Keratinocyte (primary cell): ENCODE measurements at regions not wholly inside any gene's neighbourhood (a gene's known extent, or its start where the extent isn't known, plus 50 kb on each side); places are given as distances from the start of the nearest gene placed in this dataset.
"Not testable (repeated sequence)": the region's sequence is repeated elsewhere in the genome, so short reads cannot be mapped to it uniquely, and the experiment has no call there.

Experiments used
- DNase-seq: peaks from one replicate; pipeline ENCODE4 v3.0.0-alpha.2; 2011; ENCODE audit warnings: low read depth, missing footprints, low spot score
- FAIRE-seq: peaks from 2 replicates; lab custom pipeline; 2011; peaks lifted over from hg19 to GRCh38; lab: Jason Lieb, UNC
- H2AFZ ChIP-seq: 2 replicates; pipeline ENCODE4 v1.6.0; 2012; ENCODE audit warnings: low read length, control low read depth, inconsistent platforms; ENCODE audit not compliant: control insufficient read depth
- H3K27ac ChIP-seq: 2 replicates; pipeline ENCODE4 v1.5.1; 2011; ENCODE audit warnings: low read length; ENCODE audit not compliant: control insufficient read depth, insufficient read depth
- H3K27me3 ChIP-seq: 3 replicates; pipeline ENCODE4 v1.6.0; 2011; ENCODE audit warnings: low read length; ENCODE audit not compliant: control insufficient read depth, insufficient read depth; ENCODE audit errors: extremely low read depth
- H3K36me3 ChIP-seq, 2 experiments: 2 replicates in 1 of 2; 3 replicates in 1 of 2; pipeline ENCODE4 v1.5.1; 2011; ENCODE audit warnings: low read length in 2 of 2, mild to moderate bottlenecking in 1 of 2; ENCODE audit not compliant: control insufficient read depth in 2 of 2, insufficient read depth in 2 of 2; ENCODE audit errors: extremely low read depth in 1 of 2
- H3K4me1 ChIP-seq: 3 replicates; pipeline ENCODE4 v1.5.1; 2011; ENCODE audit warnings: low read length; ENCODE audit not compliant: control insufficient read depth, insufficient read depth; ENCODE audit errors: extremely low read depth
- H3K4me2 ChIP-seq: 3 replicates; pipeline ENCODE4 v1.6.0; 2011; ENCODE audit warnings: low read depth, low read length; ENCODE audit not compliant: control insufficient read depth, insufficient read depth; ENCODE audit errors: extremely low read depth
- H3K4me3 ChIP-seq, 3 experiments: fragments of 200-600 bp in 1 of 3; sonication (generic) in 1 of 3; 2 replicates in 2 of 3; 3 replicates in 1 of 3; pipeline ENCODE4 v1.5.1; 2011 to 2016; ENCODE audit warnings: low read length in 3 of 3, mild to moderate bottlenecking in 3 of 3, control low read depth in 2 of 3, inconsistent platforms in 1 of 3, low read depth in 1 of 3, mixed read lengths in 1 of 3, mixed run types in 1 of 3, moderate library complexity in 1 of 3; ENCODE audit not compliant: control insufficient read depth in 2 of 3, insufficient read depth in 2 of 3; ENCODE audit errors: extremely low read depth in 1 of 3
- H3K79me2 ChIP-seq: 2 replicates; pipeline ENCODE4 v1.6.0; 2012; ENCODE audit warnings: low read length; ENCODE audit not compliant: control insufficient read depth, insufficient read depth
- H3K9ac ChIP-seq: 3 replicates; pipeline ENCODE4 v1.6.0; 2011; ENCODE audit warnings: low read length; ENCODE audit not compliant: control insufficient read depth, insufficient read depth; ENCODE audit errors: extremely low read depth
- H3K9me1 ChIP-seq: 3 replicates; pipeline ENCODE4 v1.6.0; 2011; ENCODE audit warnings: low read length; ENCODE audit not compliant: control insufficient read depth, insufficient read depth; ENCODE audit errors: extremely low read depth
- H3K9me3 ChIP-seq: 2 replicates; pipeline ENCODE4 v1.5.1; 2012; ENCODE audit warnings: low read depth, low read length; ENCODE audit not compliant: control insufficient read depth
- H4K20me1 ChIP-seq: 3 replicates; pipeline ENCODE4 v1.6.0; 2011; ENCODE audit warnings: low read length; ENCODE audit not compliant: control insufficient read depth, insufficient read depth; ENCODE audit errors: extremely low read depth
- CTCF ChIP-seq, 3 experiments: IDR thresholded peaks in 1 of 3; conservative IDR thresholded peaks in 1 of 3; optimal IDR thresholded peaks in 1 of 3; 2 replicates in 2 of 3; 3 replicates in 1 of 3; pipeline versions ENCODE3 to v1.5.1; 2011; ENCODE audit warnings: low read length in 3 of 3, mild to moderate bottlenecking in 3 of 3, moderate library complexity in 2 of 3, control low read depth in 1 of 3, inconsistent platforms in 1 of 3; ENCODE audit not compliant: insufficient read depth in 2 of 3; ENCODE audit errors: extremely low read depth in 1 of 3
- EZH2 ChIP-seq: IDR thresholded peaks from one replicate; pipeline ENCODE4 v1.6.1; 2012; ENCODE audit warnings: inconsistent platforms, mild to moderate bottlenecking, low read length, moderate library complexity
- dilution Hi-C: fragments of 300-500 bp; cut with MboI; formaldehyde crosslinking; loops from one replicate; pipeline ENCODE4 v1.7.0; 2020; ENCODE audit warnings: low sequenced_read_pairs; ENCODE audit not compliant: extremely low pct_ligation_motif_present

- no peak overlapping the region for H3K27ac ChIP-seq
- no peaks in the 10 kb centered on the region for H3K27me3 ChIP-seq
- H3K9ac ChIP-seq = no peak overlapping the region
- no peaks in the 10 kb centered on the region for H3K9me3 ChIP-seq
- H3K4me3 ChIP-seq = no peak overlapping the region
- DNase-seq (no peak), FAIRE-seq (no peak)
- no peaks in the 10 kb centered on the region for H3K9me1 ChIP-seq
- no peak overlapping the region for H2AFZ ChIP-seq
- H3K4me1 ChIP-seq = no peaks in the 10 kb centered on the region
- no peaks in the 10 kb centered on the region for H4K20me1 ChIP-seq
- dilution Hi-C loops = no loop called here
- no peaks in the 10 kb centered on the region for H3K79me2 ChIP-seq
- no peaks in the 10 kb centered on the region for H3K36me3 ChIP-seq
- TF ChIP-seq EZH2 (no peak), CTCF (optimal IDR thresholded peaks at IDR 0.05 in 1 of 3, IDR thresholded peaks at IDR 0.05 in 1 of 3, conservative IDR thresholded peaks at IDR 0.05 in 1 of 3; ENCODE audit: extremely low read depth in 1 of 3, insufficient read depth in 2 of 3, low read length in 3 of 3) (no peak)
- H3K4me2 ChIP-seq = no peak overlapping the region
Measured at GRCh38 chr9:12318732-12319685, 374.2 kb upstream of the TYRP1 start.

- Histone ChIP-seq H3K9ac (no peak overlapping the region), H3K4me3 (no peak overlapping the region), H3K27me3 (no peaks in the 10 kb centered on the region), H4K20me1 (no peaks in the 10 kb centered on the region), H3K9me1 (no peaks in the 10 kb centered on the region), H2AFZ (no peak overlapping the region), H3K9me3 (no peaks in the 10 kb centered on the region), H3K79me2 (no peaks in the 10 kb centered on the region), H3K27ac (no peak overlapping the region), H3K36me3 (no peaks in the 10 kb centered on the region), H3K4me2 (no peak overlapping the region), H3K4me1 (no peaks in the 10 kb centered on the region)
- no peak for TF ChIP-seq EZH2
- TF ChIP-seq CTCF (optimal IDR thresholded peaks at IDR 0.05 in 1 of 3, IDR thresholded peaks at IDR 0.05 in 1 of 3, conservative IDR thresholded peaks at IDR 0.05 in 1 of 3; ENCODE audit: extremely low read depth in 1 of 3, insufficient read depth in 2 of 3, low read length in 3 of 3) = no peak
- dilution Hi-C loops = no loop called here
- FAIRE-seq (no peak), DNase-seq (no peak)
Measured at GRCh38 chr9:12329623-12329985, 363.6 kb upstream of the TYRP1 start.

GRCh38 chr9:12333966-12334365 is 359.2 kb upstream of the TYRP1 start:
- H4K20me1 ChIP-seq, H3K9me3 ChIP-seq, H3K9me1 ChIP-seq, H3K4me2 ChIP-seq, DNase-seq, H3K36me3 ChIP-seq, H2AFZ ChIP-seq, H3K79me2 ChIP-seq, dilution Hi-C loops, H3K27ac ChIP-seq, H3K4me1 ChIP-seq, FAIRE-seq, H3K4me3 ChIP-seq, H3K27me3 ChIP-seq, H3K9ac ChIP-seq: not testable (repeated sequence)
